H1 (cell line): ENCODE measurements at regions not wholly inside any gene's neighbourhood (a gene's known extent, or its start where the extent isn't known, plus 50 kb on each side); places are given as distances from the start of the nearest gene placed in this dataset.

Source experiments
- EP300 ChIP-seq, 2 experiments: IDR thresholded peaks; 1 replicate in 1 of 2; 2 replicates in 1 of 2; pipeline ENCODE4 v1.6.1; 2011 to 2012; ENCODE audit warnings: low read depth in 2 of 2, low read length in 2 of 2, mild to moderate bottlenecking in 2 of 2, borderline replicate concordance in 1 of 2, inconsistent platforms in 1 of 2, moderate library complexity in 1 of 2

DNA sequence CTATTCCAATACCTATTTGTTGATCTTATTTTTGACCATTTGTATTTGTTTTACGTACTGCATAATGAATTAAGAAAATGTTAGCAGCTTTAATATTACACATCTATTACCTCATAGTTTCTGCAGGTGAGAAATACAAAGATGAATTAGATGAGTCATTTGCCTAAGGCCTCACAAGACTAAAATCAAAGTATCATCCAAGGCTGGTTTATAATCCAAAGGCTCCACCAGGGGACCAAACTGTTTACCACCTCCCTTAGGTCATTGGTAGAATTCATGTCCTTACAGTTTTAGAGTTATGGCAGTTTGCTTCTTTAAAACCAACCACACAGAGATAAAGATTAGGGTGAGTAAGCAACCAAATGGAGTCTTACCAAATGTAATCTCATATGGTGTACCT lies 848.1 kb downstream of the SLITRK6 start (continued):
- no peak for TF ChIP-seq EP300 (IDR thresholded peaks at IDR 0.05; ENCODE audit: borderline replicate concordance in 1 of 2, low read depth in 2 of 2, low read length in 2 of 2)
